AG08395 (cell line): ENCODE measurements at regions not wholly inside any gene's neighbourhood (a gene's known extent, or its start where the extent isn't known, plus 50 kb on each side); places are given as distances from the start of the nearest gene placed in this dataset.

ENCODE experiments used
- DNase-seq: peaks from one replicate; pipeline ENCODE4 v3.0.0; 2012; ENCODE audit warnings: mixed read lengths, low spot score

DNA sequence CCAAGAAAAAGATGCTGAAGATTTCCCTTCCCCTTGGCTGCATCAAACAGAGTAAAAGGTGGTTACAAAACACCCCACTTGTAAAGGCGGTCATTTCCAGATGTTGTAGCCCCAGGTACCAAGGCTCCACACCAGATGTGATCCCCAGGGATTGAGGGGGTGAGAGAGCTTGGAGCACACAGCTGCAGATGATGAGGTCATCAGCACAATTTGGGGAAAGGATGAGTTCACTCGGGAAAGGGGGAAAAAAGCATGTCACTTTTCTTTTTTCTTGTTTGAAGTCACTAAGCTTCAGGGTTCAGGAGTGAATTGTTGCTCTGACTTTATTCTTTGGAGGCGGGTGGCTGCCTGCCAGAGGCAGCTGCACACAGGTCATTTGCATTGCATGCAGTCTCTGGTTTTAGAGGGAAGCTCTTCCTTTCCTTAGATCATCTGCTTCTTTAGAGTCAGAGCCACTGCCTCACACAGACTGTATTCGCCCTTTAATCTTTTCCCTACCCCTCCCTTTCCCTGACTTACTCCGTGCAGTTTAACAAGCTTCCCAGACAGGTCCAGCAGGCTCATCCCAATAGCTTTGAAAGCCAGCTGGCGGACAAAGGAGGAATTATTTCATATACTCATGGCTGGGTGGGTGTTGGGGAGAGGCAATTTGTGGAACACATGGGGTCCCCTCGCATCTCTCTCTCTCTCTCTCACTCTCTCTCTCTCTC lies 409.3 kb upstream of the SLC24A2 start:
- DNase-seq: no peak

DNA sequence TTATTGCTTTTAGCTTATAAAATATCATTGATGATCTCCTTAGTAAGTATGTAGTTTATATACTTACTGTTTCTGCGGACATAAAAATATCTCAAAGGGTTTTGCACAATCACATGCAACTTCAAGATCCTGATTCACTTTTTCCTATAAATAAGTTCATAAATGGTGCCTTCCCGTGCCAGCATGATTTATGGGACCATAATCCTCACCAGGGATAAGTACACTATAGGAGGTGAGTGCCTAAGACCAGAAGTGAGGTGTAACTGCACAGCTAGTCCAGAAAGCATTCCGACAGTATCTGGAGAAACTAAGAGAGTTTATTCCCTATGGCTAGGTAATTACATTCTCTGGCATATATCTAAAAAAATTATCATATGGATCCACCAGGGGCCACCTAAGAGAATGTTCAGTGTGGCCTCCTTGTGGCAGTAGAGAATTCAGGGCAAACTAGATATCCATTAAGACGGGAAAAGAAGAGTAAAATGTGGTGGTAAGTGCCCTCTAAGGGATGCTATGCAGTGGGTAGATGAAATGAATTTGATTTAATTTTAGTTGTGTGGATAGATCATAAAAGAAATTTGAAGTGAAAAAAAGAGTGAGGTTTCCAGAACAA lies 402.5 kb upstream of the SLC24A2 start:
- no peak for DNase-seq

DNA sequence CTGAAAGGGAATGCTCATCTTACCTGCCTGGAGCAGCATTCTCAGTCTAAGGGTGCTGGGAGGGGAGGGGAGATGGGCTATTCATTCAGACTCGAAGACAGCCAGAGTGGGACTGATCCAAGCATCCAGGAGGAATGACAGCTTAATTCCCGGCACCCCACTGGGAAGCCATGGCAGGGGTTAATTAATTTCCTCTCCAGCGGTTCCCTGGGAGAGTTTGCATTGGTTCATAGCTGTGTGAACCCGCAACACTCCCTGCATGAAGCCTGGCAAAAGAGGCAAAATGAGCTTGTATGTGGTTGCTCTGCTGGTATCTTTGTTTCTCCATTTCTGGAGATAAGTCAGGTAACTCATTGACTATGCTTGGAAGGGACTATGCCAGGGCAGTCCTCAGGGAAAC lies 401.0 kb upstream of the SLC24A2 start:
- no peak for DNase-seq

DNA sequence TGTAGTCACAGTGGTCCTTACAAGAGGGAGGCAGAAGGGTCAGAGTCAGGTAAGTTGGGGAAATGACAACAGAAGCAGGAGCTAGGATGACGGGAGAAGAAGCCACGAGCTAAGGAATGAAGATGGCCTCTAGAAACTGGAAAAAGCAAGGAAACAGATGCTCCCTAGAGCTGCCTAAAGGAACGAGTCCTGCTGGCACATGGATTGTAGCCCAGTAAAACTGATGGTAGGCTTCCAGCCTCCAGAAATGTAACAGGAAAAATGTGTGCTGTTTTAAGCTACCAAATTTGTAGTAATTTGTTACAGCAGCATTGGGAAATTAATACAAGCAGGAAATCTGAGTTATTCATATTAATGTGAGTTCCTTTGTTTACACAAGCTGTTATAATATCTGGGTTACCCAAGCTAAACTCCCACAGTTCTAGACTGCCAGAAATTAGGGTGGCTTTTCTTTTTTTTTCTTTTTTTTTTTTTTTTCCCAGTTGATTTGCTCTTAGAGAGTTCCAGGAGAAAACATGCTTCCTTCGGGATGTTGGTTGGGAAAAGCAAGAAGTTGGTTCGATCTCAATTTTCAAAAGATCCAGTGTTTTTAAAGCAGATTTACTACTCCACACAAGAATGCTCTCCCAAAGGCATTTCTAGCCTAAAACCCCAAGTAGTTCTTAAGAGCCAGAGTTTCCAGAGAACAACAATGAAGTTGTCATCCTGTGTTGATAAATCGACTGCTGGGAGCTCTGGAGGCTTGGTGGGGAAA lies 400.0 kb upstream of the SLC24A2 start:
- no peak for DNase-seq

DNA sequence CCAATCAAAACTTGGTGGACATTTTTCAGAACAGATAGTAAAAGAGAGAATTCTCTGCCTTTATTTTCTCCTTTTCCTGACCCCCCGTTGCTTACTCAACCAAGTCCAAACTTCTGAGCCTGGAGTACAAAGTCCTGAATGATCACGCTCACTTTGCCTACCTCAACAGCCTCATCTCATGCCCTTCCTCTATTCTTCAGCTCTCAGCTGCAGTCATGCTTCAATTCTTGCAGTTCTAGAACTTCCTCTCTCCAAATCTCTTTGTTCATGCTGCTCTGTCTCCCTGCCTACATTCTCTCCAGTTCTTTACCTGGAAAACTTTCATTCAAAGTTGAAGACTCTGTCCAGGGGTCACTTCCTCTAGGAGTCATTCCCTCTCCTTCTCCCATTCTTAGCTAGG lies 398.5 kb upstream of the SLC24A2 start:
- DNase-seq: no peak

DNA sequence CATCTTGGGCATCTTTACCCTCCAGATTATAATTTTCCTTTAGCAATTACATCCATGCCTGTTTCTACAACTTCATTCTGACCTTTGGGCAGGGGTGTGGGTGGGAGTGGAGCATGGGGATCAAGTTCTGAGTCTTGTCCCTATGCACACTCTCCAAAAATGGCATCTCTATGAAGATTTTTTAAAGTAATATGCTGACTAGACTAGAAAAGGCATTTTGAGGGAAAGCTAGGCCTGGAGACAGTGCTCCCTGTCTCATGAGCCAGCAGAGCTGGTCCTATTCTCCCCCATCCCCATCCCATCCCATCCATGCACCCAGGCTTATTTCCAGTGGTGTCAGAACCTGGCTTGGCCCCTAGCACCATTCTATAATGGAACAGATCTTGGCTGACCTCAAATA lies 398.0 kb upstream of the SLC24A2 start:
- DNase-seq: no peak

DNA sequence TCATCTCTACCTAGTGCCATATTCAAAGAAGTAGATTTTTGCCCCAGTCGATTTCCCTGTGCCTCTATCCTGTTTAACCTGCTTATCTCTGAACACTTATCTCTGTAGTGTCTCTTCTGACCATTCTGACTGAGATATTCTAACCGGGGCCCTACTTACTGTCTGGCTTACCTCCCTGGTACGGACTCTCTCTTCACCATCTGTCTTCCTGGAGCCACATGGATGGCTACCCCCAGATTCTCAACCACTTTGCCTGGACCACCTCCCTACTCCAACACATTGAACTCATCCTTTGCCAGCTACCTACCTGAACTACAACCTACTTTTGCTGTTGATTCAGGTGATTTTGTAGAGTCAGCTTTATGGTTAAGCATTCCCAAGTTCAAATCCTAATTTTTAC lies 397.4 kb upstream of the SLC24A2 start:
- no peak for DNase-seq

DNA sequence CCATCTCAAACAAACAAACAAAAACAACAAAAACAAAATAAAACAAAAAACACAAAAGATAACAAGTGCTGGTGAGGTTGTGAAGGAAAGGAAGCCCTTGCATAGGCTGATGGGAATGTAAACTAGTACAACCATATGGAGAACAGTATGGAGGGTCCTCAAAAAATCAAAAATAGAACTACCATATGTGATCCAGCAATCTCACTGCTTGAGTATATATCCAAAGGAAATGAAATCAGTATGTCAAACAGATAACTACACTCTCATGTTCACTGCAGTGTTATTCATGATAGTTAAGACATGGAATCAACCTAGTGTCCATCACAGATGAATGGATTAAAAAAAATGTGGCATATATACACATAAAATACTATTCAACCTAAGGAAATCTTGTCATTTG lies 395.7 kb upstream of the SLC24A2 start:
- DNase-seq: no peak

DNA sequence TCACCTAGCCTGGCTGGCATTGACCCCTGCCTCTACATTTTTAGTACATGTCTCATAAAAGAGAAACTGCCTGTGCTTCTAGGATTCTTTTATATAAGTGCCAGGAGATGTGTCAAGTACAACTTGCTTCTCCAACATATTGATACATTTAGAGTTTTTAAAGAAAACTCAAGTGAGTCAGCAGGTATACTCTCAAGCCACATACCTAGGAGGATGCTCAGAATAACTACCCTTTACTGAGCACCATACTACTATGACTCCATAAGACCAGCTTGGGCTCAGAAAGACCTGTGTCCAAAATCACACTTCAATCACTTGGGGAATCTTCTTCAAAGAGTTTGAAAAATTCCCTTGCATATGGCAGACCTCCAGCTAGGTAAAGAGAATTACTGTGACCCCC lies 389.8 kb upstream of the SLC24A2 start:
- DNase-seq: no peak

DNA sequence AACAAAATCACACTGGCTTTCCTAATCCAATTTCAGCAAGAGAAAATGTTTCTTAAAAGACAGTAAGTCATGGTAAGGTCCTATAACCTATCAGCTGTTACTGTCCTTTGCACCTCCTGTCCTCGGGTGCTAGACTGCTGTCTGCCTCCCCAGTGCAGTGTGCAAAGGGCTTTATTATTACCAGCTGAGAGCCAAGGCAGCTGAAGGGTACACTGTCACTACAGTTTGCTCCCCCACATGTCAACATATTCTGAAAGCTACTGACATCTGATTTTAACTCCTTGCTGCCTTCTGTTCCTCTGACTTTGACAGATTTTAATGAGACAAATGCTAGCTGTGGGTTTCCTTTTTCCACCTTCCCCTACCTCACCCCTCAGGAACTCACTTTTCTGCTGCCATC lies 389.4 kb upstream of the SLC24A2 start:
- DNase-seq: no peak

DNA sequence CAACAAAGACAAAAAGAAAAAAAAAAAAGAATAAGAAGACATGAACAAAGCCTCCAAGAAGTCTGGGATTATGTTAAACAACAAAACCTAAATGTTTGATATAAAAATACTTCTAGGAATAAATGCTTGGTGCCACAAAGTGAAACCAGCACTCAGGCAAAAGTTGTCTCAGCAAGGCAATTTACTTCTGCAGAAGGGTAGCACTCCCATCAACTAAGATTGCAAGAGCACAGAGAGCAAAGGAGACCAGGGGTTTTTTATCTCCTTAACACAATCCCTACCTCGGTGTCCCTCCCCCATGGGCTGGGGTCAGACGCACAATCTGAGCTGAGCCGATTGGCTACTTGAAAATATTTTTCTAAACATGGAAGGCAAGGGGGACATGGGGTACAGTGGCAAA lies 381.3 kb upstream of the SLC24A2 start:
- DNase-seq: no peak

DNA sequence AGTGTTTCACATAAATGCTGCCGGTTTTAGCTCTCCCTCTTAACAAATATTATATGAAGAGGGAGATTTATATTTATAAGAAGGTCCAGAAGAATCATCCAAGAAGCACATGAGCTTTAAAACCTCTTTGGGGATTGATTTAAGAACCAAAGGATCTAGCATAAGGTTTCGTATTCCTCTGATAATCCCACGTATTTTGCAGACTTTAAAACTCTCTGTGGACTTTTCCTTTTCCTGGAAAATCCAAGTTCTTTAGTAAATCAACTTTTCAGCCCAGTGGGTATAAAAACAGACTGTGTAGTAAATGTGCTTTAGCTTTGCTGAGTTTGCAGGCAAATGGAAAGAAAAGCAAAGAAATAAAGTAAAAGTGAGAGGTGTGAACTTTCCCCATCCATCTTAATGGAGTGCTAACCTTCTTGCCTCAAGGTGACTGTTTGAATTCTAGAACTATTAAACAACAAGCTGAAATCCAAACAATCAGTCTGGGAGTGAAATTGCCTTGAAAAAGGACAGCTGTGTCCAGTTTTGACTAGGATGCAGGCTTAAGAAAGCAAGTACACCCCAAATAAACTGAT lies 363.4 kb upstream of the SLC24A2 start:
- no peak for DNase-seq

DNA sequence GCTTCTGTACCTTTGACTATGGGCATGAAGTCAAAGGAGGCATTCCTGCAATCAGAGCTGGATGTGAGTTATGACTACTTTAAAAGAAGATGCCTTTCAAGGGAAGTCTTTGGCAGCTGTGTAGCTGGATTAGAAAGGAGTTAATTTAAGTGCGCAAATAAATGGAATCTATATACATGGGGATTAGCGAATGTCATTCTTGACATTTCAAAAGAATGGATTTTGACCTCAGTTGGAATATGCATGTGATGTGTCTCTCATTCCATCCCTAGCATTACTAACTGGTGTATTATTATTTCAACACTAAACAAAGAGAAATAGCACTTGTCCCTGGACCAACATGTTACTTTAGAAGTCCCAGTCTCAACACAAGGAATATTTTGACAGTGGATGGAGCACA lies 359.6 kb upstream of the SLC24A2 start:
- DNase-seq: no peak

DNA sequence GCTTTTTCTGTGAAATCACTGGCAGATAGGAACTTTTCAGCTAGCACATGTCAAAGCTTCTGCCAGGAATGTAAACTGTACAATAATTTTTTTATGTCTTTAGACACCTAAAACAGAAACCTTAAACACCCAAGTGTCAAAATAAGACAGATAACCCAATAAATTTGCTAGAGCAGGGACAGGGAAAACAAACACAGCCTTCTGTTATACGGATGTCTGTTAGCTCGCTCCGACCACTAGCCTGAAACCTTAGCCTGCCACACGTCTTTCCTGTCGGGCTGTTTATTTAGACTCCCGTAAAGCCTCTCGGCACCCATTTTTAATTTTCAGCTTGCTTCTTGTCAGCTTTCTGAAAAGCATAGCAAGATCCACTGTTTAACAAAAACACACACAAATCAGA lies 355.4 kb upstream of the SLC24A2 start:
- DNase-seq: no peak

DNA sequence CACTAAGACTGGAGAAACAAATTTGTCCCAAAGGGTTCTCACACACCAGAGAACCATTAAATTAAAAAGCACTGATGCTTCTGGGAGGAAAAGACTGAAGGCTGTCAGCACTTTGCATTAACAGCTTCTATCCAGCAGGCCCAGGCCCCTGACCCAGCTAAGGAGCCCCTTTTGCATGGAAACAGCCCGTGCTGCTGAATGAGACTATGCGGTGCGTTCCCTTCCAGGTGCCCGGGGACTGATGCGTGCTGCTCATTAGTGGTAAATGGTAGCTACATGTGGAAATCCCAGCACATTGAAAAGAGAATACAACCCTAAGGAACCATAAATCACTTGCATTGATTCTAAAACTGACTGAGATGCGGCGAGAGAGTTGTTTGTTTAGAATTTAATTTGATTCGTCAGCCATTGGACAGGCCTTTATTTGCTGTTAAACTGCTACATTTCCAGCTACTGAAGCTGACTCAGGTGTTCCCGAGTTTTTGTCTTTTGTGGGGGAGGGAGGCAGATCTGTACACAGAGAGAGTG lies 351.0 kb upstream of the SLC24A2 start:
- no peak for DNase-seq

DNA sequence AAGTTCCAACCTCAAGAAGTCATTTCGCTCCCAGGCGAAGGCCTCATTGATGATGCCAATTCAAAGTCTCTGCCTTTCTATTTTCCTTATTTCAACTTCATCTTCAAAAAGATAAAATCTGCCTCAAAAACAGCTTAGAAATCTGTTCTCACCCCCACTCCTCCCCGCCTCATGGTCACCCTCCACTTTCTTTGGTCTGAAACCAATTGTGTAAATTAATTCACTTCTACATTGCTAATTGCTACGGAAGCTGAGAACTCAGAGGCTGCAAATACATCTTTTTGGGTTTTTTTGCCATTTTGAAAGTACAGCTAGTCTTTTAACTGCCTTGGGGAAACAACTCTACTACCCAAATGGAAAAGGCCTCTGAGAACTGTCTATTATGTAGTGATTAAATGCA lies 350.0 kb upstream of the SLC24A2 start:
- DNase-seq: no peak

DNA sequence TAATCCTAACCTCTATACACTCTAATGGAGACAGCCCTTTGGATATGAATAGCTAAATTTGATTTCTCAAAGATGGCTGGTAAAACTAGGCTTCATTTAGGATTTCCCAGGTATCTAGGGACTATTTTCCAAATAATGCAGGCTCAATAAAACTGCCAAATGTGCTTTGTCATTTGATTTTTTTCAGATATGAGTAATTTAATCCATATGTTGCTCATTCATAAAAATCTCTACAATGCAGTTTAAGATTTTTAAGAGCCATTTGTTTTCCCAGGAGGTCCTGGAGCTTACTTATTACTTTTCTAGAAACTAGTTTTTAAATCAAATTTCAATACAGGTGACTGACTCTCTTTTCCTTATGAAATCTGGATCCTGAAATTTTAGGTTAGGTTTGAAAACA lies 349.3 kb upstream of the SLC24A2 start:
- DNase-seq: no peak

DNA sequence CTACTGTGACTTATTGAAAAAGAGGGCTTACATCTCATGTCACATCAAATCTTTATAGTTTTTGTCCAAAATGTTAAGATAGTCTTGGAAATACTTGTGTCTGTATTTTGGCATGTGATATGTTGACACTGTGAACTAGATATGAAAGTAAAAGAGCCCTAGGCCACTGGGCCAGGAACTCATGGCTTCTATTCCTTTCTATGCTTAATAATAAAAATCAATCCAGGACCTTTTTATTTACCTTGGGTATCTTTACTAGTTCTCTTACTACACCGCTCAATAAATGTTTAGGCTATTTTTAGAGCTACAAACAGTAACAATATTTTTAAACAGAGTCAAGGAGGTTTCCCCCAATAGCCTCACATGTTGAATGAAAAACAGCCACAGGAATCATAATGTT lies 348.6 kb upstream of the SLC24A2 start:
- no peak for DNase-seq

DNA sequence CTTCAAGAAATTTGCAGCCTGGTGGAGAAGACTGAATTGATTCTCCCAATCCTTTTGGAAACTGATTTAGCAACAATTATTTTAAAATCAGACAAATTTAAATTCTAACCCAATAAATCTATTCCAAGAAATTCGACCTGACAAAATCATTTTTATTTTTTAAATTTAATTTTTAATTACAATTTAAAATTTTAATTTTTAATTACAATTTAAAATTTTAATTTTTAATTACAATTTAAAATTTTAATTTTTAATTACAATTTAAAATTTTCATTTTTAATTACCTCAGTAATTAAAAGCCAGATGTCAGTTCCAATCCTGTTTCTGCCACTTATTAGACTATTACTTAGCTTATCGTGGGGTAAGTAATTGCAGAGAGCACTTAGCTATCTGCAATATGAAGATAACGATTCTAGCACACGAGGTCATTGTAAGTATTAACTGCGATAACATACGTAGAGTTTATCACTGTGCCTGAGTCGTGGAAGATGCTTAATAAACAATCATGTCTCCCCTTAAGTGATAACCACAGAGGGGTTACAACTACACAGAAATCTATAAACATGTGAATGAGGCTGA lies 346.4 kb upstream of the SLC24A2 start:
- DNase-seq: no peak

DNA sequence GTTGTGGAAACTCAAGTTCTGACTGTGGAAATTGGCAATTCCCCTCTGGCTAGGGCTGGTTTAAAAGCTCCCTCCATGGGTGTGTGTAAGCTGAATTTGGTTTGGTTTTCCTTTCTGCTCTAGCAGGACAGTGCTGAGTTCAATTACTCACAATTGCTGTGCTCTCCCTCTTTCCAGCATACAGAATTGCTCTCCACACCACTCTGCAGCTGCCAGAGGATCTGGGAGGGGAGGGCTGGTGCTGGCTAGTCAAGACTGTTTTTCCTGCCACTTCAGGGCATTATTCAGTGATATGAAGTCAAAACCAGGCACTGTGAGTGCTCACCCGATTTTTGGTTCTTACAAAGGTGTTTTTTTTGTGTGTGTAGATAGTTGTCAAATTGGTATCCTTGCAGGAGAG lies 336.9 kb upstream of the SLC24A2 start:
- no peak for DNase-seq

DNA sequence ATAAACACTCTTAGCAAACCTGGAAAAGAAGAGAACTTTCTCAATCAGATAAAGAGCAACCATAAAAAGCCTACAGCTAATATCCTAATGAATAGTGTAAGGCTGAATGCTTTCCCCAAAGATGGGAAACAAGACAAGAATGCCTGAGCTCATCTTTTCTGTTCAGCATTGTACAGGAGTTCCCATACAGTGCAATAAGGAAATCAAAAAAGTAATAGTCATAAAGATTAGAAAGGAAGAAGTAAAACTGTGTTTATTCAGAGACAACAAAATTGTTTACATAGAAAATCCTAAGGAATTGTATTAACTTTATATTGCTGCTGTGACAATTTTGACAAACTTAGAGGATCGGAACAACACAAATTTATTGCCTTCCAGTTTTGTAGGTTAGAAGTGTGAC lies 330.7 kb upstream of the SLC24A2 start:
- DNase-seq: no peak

DNA sequence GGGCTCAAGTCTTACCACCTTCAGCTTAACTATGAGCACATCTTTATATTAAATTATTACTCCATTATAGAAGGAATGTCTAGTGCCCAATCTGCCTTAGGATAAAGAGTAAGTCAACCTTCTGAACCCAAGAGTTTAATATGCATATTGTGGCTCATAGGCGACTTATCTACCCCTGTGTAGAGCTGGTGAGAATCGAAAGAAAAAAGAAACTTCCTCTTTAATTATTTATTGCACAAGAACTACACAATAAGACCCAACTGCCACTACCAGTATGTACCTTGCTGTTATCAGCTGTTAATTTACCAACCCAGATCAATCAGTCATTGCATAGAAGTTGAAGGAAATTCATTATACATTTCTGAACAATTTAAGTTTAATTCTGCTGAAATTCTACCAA lies 329.1 kb upstream of the SLC24A2 start:
- no peak for DNase-seq

DNA sequence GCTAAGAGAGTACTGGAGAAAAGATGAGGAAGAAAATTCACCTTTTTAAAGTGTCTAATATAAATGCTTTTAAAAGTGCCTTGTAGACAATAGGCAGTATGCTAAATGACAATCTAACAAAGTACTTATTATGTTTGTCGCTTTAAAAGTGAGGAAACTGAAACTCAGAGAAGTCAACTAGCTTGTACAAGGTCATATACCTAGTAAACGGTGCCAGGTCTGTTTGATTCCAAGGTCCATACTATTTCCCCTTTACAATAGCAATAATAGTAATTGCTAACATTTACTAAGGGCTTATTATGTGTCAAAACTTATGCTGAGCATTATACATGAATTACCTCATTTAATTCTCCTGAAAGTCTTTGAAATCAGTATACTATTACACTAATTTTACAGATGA lies 328.6 kb upstream of the SLC24A2 start:
- no peak for DNase-seq
